Esophagus squamous epithelium (tissue), 5 donors: ENCODE measurements at regions not wholly inside any gene's neighbourhood (a gene's known extent, or its start where the extent isn't known, plus 50 kb on each side); places are given as distances from the start of the nearest gene placed in this dataset.

Source experiments
- DNase-seq: peaks from one replicate; lab custom pipeline; 2025; lab: John Stamatoyannopoulos, UW
- H3K27ac ChIP-seq, 4 donors: fragments of 200-600 bp; sonication (generic); one replicate each; pipeline ENCODE4 v1.5.1; 2016 to 2019; ENCODE audit warnings: mild to moderate bottlenecking in 1 of 4
- H3K27me3 ChIP-seq, 4 donors: fragments of 200-600 bp; sonication (generic); 1 replicate in 3 of 4; 2 replicates in 1 of 4; pipeline versions ENCODE4 v1.5.1 to v1.6.0; 2017 to 2021; ENCODE audit warnings: antibody characterized with exemption in 1 of 4
- H3K36me3 ChIP-seq, 3 donors: fragments of 200-600 bp; sonication (generic); one replicate each; pipeline ENCODE4 v1.5.1; 2016 to 2019
- H3K4me1 ChIP-seq, 3 donors: fragments of 200-600 bp; sonication (generic); one replicate each; pipeline ENCODE4 v1.5.1; 2017 to 2019
- H3K4me3 ChIP-seq, 4 donors: fragments of 200-600 bp; sonication (generic); 1 replicate in 3 of 4; 2 replicates in 1 of 4; pipeline ENCODE4 v1.5.1; 2016 to 2019; ENCODE audit warnings: mild to moderate bottlenecking in 2 of 4, moderate library complexity in 1 of 4
- H3K9me3 ChIP-seq, 3 donors: fragments of 200-600 bp; sonication (generic); one replicate each; pipeline ENCODE4 v1.5.1; 2016 to 2019
- POLR2A ChIP-seq, 4 donors: fragments of 450-650 bp; IDR thresholded peaks; one replicate each; pipeline ENCODE4 v1.6.1; 2017; ENCODE audit warnings: antibody characterized with exemption in 4 of 4, mild to moderate bottlenecking in 4 of 4, moderate library complexity in 3 of 4
- WGBS, 2 donors: methylation state at CpG; one replicate each; pipeline ENCODE4 v1.1.5; 2018; 5-methylcytosine and 5-hydroxymethylcytosine counted together
- intact Hi-C: fragments of 100-400 bp; cut with DNase I; formaldehyde crosslinking; loops from one replicate; pipeline ENCODE4 v1.15.0; 2022
- TF ChIP-seq, protein P1 (sequence below), 6 experiments: fragments of 450-650 bp in 4 of 6; fragments of 200-600 bp in 2 of 6; sonication (generic) in 2 of 6; IDR thresholded peaks; one replicate each; pipeline ENCODE4 v1.5.1; 2016 to 2019; ENCODE audit warnings: antibody characterized with exemption in 6 of 6, mild to moderate bottlenecking in 4 of 6, moderate library complexity in 4 of 6
- donor health status: DM: yes; HTN: yes; CAD: no.

DNA sequence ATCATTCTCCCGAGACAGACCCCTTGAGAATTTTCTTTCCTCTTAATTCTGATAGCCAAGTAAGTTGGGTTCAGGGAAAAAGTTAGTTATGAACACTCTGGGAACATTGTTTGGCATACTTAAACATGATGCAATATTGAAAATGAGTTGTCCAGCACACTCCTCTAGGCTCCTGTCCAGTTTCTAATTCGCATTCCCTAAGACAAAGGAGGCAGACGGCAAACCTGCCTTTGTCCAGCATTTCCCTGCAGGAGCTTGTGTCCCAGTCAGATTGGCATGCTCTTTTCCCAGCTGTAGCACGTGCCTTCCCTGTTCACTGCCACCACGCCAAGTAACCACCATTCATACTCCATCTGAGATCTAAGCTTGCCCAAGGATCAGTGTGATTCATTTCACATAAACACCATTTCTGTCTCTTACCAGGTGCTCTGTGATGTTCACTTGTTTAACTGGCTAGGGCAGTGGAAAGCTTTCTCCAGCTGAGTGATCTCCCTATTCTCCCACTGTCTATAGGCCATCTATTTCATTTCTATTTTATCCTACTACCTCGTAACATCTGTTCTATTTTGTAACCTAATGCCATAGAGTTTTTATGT, 150.0 kb upstream of the EPB41L3 start:
- no peaks in the 10 kb centered on the region for H3K36me3 ChIP-seq
- H3K27me3 ChIP-seq: no peaks in the 10 kb centered on the region
- H3K27ac ChIP-seq: no peak overlapping the region
- TF ChIP-seq, protein P1, sequence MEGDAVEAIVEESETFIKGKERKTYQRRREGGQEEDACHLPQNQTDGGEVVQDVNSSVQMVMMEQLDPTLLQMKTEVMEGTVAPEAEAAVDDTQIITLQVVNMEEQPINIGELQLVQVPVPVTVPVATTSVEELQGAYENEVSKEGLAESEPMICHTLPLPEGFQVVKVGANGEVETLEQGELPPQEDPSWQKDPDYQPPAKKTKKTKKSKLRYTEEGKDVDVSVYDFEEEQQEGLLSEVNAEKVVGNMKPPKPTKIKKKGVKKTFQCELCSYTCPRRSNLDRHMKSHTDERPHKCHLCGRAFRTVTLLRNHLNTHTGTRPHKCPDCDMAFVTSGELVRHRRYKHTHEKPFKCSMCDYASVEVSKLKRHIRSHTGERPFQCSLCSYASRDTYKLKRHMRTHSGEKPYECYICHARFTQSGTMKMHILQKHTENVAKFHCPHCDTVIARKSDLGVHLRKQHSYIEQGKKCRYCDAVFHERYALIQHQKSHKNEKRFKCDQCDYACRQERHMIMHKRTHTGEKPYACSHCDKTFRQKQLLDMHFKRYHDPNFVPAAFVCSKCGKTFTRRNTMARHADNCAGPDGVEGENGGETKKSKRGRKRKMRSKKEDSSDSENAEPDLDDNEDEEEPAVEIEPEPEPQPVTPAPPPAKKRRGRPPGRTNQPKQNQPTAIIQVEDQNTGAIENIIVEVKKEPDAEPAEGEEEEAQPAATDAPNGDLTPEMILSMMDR (IDR thresholded peaks at IDR 0.05): no peak
- TF ChIP-seq POLR2A (IDR thresholded peaks at IDR 0.05): no peak
- H3K9me3 ChIP-seq: peaks cover 0 to 10% (median 0%) of the 10 kb centered on the region in 3 donors
- WGBS, 2 donors: 37 to 43% methylated on average over 6 of the region's 6 CpGs
- H3K4me1 ChIP-seq: no peaks in the 10 kb centered on the region
- no peak overlapping the region for H3K4me3 ChIP-seq
- DNase-seq: no peak
- intact Hi-C loops: no loop called here

DNA sequence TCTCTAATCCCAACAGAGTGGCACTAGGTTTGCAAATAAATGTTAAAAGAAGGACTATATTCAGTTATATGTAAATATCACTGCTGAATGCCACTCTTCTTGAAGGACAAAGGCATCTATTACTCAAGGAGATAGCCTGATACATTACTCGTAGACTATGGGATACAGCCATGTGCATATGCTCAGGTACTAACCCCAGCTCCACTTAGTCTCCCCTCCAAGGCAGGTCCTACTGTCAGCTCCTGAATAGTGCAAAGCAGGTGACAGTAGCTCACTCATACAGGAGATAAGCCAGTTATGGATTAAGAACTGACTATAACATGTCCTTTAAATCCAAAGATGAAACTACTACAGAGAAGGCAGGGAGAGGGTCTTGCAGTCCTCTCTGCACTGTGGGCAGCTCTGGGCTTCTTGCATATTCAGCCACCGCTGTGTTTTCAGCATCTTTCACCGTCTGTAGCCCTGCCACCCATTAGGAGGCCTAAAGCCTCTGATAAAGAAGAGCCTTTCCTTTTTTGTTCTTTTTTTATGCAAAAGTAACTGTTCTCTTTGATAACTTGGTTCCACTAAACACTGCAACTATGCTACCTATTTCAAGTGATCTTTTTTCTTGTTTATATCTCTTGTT, 135.1 kb upstream of the EPB41L3 start:
- Histone ChIP-seq H3K27ac (no peak overlapping the region), H3K36me3 (no peaks in the 10 kb centered on the region), H3K4me1 (no peaks in the 10 kb centered on the region), H3K9me3 (no peaks in the 10 kb centered on the region), H3K4me3 (no peak overlapping the region), H3K27me3 (no peaks in the 10 kb centered on the region)
- no peak for DNase-seq
- TF ChIP-seq, protein P1 (IDR thresholded peaks at IDR 0.05): no peak
- 34 to 43% methylated on average over 3 of the region's 3 CpGs for WGBS, 2 donors
- intact Hi-C loops: no loop called here

DNA sequence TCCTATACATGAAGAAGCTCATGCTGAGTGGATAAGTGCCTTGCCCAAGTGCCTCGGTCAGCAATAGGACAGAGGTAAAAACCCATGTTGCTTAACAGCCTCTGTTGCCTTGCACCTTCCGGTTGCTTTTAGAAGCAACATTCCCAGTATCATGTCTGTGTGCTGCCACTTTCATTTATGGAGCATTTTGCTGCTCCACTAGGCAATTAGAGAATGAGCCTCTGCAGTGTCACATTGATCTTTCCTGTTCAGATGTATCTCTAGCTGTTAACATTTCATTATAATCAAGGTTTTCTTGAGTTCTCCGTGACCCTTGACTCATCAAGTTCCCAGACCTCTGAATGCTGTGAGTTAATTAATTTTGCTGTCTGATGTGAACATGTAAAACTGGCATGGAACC, 134.5 kb upstream of the EPB41L3 start:
- no peak overlapping the region for H3K4me3 ChIP-seq
- no peaks in the 10 kb centered on the region for H3K27me3 ChIP-seq
- TF ChIP-seq POLR2A (IDR thresholded peaks at IDR 0.05): no peak
- TF ChIP-seq, protein P1 (IDR thresholded peaks at IDR 0.05): no peak
- no peaks in the 10 kb centered on the region for H3K36me3 ChIP-seq
- no peaks in the 10 kb centered on the region for H3K9me3 ChIP-seq
- intact Hi-C loops: no loop called here
- WGBS, 2 donors: 66% methylated on average over 3 of the region's 3 CpGs
- no peak overlapping the region for H3K27ac ChIP-seq
- H3K4me1 ChIP-seq: no peaks in the 10 kb centered on the region
- no peak for DNase-seq

DNA sequence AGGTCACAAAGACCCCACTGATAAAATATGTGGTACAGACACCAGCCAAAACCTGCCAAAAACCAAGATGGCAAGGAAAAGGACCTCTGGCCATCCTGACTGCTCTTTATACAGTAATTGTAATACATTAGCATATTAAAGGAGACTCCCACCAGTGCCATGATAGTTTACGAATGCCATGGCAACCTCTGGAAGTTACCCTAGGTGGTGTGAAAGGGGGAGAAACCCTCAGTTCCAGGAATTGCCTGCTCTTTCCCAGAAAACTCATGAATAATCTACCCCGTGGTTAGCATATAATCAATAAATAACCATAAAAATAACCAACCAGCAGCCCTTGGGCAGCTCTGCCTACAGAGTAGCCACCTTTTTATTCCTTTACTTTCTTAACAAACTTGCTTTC, 129.8 kb upstream of the EPB41L3 start:
- no peak for DNase-seq
- no peak overlapping the region for H3K4me3 ChIP-seq
- WGBS, 2 donors: 48 to 63% methylated on average over 2 of the region's 2 CpGs
- no peaks in the 10 kb centered on the region for H3K9me3 ChIP-seq
- H3K36me3 ChIP-seq: no peaks in the 10 kb centered on the region
- H3K27me3 ChIP-seq: no peaks in the 10 kb centered on the region
- intact Hi-C loops: no loop called here
- no peak for TF ChIP-seq POLR2A (IDR thresholded peaks at IDR 0.05)
- TF ChIP-seq, protein P1 (IDR thresholded peaks at IDR 0.05): no peak
- no peaks in the 10 kb centered on the region for H3K4me1 ChIP-seq
- H3K27ac ChIP-seq: no peak overlapping the region

DNA sequence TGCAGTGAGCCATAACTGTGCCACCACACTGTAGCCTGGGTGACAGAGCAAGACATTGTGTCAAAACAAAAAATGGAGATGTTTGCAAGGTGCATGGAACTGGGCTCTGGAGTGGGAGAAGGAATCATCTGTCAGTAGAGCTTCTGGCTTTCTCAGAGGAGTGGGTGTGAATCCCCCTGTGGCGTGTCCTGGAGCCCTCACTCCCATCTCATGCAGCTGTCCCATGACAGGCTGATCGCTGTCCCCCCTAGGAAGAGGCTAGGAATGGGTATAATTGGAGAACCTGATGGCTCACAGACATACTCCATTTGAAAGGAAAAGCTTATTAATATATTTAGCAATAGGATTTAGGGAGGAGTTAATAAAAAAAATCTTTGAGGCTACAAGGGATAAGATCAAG, 125.8 kb upstream of the EPB41L3 start:
- no peak overlapping the region for H3K4me3 ChIP-seq
- 43 to 58% methylated on average over 1 to 2 of the region's 2 CpGs for WGBS, 2 donors

More for the DNA sequence above, 125.8 kb upstream of the EPB41L3 start:
- no peaks in the 10 kb centered on the region for H3K4me1 ChIP-seq
- TF ChIP-seq POLR2A (IDR thresholded peaks at IDR 0.05): no peak
- TF ChIP-seq, protein P1 (IDR thresholded peaks at IDR 0.05): no peak
- no peaks in the 10 kb centered on the region for H3K9me3 ChIP-seq
- DNase-seq: no peak
- H3K27me3 ChIP-seq: no peaks in the 10 kb centered on the region
- no peaks in the 10 kb centered on the region for H3K36me3 ChIP-seq
- intact Hi-C loops: no loop called here
- no peak overlapping the region for H3K27ac ChIP-seq
